Left kidney (tissue), 1 donor: ENCODE measurements at regions not wholly inside any gene's neighbourhood (a gene's known extent, or its start where the extent isn't known, plus 50 kb on each side); places are given as distances from the start of the nearest gene placed in this dataset.

Source experiments
- DNase-seq: peaks from one replicate; pipeline ENCODE4 v3.0.0-alpha.2; 2013

- no peak for DNase-seq
These were observed 157.6 kb upstream of the IRX2 start for GRCh38 chr5:2909035-2909434.

DNA sequence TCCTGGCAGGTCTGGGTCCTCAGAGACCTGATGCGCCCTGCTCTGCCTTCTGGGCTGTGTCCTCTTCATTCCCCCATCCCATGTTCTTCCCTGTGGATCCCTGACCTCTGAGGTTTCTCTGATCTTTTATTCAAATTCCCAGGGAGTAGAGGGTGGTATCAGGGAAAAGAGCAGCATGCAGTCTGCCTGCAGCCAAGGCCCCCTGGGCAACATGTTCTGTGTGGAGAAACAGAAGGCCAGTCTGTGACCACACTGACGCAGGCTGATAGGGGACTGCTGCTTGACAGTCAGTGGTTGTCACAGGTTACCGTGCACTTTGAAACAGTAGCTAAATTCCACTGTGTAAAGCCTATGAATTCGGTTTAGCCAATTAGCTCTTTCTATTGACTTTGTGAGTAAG is 156.6 kb upstream of the IRX2 start:
- no peak for DNase-seq

DNA sequence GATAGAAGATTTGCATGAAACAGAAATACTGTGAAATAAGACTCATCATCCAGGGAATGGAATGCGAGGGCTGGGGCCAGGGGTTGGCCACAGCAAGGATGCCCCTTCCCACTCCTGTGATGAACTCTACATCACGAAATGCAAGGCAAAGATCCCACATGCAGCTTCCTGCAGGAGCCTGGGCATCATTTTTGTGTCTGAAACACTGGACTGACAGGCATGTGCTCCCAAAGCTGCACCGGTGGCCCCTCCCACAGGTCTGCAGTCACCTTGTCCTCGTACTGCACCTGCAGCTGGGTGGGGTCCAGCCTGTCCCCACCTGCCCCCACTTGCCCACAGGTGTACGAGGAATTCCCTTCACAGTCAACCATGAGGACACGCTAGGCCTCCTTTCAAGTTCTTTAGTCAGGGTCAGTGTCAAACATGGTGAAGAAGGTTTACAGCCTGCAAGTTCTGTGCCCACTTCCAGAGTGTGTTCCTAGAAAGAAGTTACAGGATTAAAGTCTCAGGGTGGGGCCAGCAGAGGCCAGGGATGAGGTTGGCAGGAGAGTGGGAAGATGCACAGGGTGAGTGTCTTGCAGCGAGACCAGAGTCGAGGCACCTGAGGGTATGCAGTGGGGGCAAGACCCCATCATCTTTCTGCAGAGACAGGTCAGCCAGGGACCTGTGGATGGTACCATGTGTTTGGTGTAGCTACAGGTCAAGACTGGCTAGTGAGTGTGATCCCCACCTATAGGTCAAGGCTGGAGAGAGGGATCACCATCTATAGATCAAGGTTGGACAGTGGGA is 155.0 kb upstream of the IRX2 start:
- no peak for DNase-seq

- DNase-seq, result no peak
These were observed 154.3 kb upstream of the IRX2 start for GRCh38 chr5:2905741-2906140.

- no peak for DNase-seq
These were observed 153.5 kb upstream of the IRX2 start for GRCh38 chr5:2904956-2905355.

GRCh38 chr5:2904399-2904798 is 152.9 kb upstream of the IRX2 start:
- no peak for DNase-seq

DNA sequence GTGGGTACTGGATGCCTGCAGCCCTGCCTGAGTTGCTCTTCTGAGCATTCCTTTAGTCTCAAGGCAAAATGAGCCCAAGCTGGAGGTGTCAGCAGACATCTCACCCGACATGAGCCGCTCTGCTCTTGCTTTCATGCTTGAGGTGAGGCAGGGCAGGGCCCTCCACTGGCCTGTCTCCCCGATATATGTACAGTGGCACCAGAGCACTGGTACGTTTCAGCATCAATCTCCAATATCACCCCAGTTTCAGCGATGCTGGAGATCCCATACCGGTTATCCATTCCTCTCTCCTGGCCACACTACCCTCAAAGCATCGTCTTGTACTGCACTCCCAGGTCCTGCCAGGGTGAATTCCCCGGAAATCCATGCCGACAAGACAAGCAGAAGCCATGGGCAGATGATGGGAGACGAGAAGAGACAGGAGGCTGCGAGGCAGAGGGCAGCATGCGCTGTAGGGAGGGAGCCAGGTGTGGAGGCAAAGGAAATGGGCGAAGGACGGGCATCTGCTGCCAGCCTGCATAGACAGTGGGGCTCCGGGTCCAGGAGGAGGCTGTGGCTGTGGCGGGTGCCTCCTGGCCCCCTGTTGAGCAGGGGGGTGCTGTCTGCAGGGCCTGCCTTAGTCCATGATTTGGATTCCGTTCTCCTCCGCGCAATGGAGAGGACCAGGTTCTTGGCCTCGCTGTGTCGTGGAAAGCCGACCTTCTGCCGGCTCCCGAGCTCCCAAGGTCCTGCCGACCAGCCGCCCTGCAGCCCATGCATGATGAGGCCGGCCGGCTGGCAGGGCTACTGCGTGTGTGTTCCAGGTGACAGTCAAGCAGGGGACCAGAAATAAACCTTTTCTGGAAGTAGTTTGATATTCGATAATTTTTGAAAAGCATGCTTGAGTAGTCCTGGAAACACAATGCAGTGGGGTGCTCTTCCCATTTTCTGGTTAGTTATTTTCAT is 152.2 kb upstream of the IRX2 start:
- no peak for DNase-seq

DNA sequence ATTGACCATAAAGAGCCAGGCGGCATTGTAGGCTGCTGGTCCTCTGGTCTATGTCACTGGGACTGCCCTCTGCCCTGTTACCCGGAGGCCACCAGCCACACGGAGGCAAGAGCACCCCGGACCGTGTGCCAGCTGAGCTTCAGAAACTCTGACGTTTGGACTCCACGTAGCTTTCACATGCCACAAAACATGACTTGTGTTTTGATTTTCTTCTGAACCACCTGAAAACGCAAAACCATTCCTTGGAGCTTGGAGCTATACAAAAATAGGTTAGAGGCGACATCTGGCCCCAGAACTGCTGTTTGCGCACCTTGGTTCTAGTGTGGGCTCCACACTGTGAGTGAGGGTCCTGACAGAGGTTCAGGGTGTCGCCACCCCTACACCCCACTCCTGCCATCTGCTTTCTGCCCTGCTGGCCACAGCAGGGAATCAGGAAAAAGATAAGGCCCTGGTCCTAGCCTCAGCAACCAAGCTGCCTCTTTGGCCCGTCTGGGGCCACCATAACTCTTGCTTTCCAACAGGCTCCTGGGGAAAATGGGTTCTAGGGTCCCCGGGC is 151.3 kb upstream of the IRX2 start:
- DNase-seq, result no peak

DNA sequence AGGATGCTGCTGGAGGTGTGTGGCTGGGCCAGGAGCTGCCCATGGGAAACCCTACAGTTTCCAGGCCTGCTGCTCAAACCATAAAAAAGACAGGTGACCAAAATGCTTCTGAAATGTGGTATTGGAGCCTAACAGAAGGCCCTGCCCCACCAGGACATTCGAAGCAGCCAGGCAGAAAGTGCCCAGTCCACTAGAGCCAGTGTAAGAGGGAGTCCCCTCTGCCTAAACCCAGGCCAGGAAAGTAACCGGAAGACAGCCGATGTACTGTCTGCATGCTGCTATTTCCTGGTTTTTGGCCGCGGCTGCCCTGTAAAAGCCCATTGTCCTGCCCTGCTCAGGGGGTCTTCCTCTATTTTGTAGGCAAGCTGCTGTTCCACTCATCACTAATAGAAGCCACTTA is 150.7 kb upstream of the IRX2 start:
- no peak for DNase-seq

GRCh38 chr5:2901511-2901910 is 150.0 kb upstream of the IRX2 start:
- DNase-seq, result no peak

GRCh38 chr5:2901096-2901495 is 149.6 kb upstream of the IRX2 start:
- no peak for DNase-seq

GRCh38 chr5:2900360-2900759 is 148.9 kb upstream of the IRX2 start:
- DNase-seq, result no peak

DNA sequence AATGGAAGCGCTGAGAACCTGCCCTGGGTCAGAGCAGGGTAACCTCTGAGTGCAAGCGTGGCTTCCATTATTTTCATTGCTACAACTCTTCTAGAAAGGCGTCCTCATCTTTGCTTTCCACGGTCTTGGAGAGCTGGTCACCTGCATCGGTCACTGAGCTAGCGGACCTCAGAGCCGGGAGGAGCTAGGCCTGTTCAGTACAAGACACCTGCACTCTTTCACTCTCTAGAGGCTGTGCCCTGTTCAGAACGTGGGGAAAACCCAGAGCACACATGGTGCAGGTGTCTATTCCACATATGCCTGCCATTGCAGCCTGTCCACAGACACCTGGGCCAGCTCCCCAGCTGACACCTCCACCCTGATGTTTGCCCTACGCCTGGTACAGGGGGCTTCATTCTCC is 147.8 kb upstream of the IRX2 start:
- DNase-seq, result no peak

GRCh38 chr5:2898661-2899060 is 147.2 kb upstream of the IRX2 start:
- no peak for DNase-seq

DNA sequence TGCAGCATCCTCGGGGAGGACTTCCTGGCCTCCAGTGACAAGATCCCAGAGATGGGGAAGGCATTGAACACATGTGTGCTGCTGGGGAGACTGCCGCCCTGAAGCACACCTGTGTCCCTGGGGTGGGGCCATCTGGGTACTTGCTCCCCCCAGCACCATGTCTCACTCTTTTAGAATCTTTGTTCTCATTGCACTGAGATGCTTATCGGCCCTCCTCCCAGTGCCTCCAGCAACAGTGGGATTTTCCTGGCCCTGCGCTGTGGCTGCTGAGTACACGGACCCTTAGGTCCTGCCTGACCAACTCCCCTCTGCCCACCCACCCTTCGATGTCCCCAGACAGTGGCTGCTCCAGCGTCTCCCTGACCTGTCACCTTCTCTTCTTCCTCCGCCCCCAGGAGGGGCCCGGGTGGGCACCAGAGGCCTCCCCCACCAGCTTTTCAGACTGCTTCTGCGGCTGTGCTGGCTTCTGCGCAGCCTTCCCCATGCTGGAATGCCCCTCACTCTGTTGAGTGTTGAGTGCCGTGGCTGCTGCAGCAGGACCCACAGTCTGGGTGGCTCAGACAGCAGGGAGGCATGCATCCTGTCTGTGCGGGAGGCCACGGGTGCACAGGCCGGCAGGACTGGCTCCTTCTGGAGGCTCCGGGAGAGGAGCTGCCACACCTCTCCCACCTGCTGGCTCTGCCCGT is 145.9 kb upstream of the IRX2 start:
- no peak for DNase-seq

- DNase-seq, result no peak
These were observed 145.1 kb upstream of the IRX2 start for GRCh38 chr5:2896371-2897275.

GRCh38 chr5:2895876-2896275 is 144.4 kb upstream of the IRX2 start:
- DNase-seq, result no peak

DNA sequence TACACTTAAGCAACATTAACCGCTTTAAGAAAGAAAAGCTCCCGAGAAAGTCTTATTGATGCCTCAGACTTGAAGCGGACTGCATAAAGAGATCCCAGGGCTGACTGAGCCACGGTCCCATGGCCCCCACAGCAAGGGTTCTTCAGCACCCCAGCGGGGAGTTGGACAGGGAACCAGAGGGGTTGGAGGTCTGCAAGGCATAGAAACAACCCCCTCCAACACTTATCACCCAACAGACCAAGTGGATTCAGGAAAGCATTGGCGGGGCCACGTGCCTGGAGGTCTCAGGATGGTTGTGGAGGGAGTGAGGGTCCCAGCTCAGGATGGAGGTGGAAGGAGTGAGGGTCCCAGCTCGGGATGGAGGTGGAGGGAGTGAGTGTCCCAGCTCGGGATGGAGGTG is 143.7 kb upstream of the IRX2 start:
- DNase-seq, result no peak

- DNase-seq, result no peak
These were observed 143.3 kb upstream of the IRX2 start for GRCh38 chr5:2894736-2895135.

DNA sequence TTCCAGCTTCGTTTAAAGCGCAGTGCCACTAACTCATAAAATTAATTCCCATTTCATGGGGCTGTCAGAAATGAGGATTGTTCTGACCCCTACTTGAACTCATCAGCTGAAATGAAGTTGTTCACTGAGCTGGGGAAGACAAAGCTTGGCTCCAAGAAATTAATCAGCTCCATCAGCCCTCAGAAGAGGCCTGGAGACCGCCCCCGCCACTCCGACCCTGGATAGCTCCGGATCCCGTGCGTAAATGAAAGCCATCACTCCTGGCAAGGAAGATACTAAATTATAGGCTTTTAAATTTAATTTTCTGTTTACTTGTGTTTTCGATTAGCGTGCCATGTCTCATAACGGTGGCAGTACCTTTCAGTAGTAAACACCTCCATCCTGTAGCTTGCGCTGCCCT is 142.8 kb upstream of the IRX2 start:
- DNase-seq, result no peak

DNA sequence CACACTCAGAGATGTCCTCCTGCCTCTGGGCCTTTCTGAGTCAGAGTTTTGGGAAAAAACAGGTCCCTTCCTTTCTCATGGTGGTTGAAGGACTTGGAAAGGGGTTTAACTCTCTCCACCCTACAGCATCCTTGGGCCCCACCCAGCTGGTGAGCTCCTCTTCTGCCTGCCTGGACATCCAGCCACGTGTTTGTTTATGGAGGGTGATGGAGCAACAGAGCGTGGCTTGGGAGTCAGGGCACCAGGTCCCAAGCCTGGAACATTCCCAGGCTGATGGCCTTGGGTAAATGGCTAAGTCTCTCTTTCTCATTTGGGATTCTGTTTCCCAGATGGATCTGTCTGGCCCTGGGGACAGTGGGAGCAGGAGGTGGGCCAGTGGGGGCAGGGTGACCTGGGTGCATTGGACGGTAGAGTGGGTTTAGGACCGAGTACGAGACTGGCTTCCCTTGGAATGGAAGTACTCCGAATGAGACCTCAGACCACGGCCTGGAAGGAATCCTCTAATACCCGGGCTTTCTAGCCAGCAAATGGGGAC is 141.1 kb upstream of the IRX2 start:
- no peak for DNase-seq
